C4-2B (cell line): ENCODE measurements at regions not wholly inside any gene's neighbourhood (a gene's known extent, or its start where the extent isn't known, plus 50 kb on each side); places are given as distances from the start of the nearest gene placed in this dataset.

ENCODE experiments used
- ZFX ChIP-seq: fragments of 450-650 bp; IDR thresholded peaks from 2 replicates; pipeline ENCODE4 v1.6.1; 2017
- TF ChIP-seq, protein P1 (sequence below): fragments of 450-650 bp; conservative IDR thresholded peaks from 2 replicates; pipeline ENCODE4 v1.5.1; 2017; ENCODE audit warnings: mild to moderate bottlenecking

DNA sequence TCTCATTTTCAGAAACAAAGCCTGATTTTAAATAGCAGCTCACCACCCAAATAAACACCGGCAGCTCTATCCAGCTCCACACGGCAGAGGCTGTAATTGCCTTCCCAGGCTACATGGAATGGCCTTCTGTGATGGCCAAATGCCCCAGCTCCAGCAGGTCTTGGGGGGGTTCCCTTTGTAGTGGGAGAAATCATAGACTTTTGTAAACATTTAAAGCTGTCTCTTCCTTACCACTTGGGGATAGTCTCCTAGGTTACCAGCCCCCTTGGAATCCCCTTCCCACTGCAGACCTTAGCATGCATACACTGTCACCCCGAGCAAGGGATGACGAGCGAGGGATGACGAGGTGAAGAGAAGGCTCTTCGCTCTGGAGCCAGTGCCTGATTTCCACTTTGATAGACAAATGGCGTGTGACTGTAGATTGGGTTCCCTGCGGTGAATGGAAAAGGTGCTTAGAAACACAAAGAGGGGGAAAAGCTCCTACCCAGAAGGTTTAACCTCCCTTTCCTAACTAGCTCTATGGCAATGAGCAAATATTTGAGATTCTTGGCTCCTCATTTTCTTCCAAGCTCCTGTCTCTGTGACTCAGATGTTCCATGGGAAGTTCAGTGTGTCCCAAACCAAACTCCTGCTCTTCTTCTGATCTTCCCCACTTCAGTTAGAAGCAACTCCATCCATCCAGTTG, 108.0 kb upstream of the CADM1 start:
- TF ChIP-seq, protein P1, sequence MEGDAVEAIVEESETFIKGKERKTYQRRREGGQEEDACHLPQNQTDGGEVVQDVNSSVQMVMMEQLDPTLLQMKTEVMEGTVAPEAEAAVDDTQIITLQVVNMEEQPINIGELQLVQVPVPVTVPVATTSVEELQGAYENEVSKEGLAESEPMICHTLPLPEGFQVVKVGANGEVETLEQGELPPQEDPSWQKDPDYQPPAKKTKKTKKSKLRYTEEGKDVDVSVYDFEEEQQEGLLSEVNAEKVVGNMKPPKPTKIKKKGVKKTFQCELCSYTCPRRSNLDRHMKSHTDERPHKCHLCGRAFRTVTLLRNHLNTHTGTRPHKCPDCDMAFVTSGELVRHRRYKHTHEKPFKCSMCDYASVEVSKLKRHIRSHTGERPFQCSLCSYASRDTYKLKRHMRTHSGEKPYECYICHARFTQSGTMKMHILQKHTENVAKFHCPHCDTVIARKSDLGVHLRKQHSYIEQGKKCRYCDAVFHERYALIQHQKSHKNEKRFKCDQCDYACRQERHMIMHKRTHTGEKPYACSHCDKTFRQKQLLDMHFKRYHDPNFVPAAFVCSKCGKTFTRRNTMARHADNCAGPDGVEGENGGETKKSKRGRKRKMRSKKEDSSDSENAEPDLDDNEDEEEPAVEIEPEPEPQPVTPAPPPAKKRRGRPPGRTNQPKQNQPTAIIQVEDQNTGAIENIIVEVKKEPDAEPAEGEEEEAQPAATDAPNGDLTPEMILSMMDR = no peak
- TF ChIP-seq ZFX = no peak
